A549 (cell line): ENCODE measurements at regions not wholly inside any gene's neighbourhood (a gene's known extent, or its start where the extent isn't known, plus 50 kb on each side); places are given as distances from the start of the nearest gene placed in this dataset.

ENCODE experiments used
- CBX2 ChIP-seq: fragments of 200-600 bp; sonication (generic); IDR thresholded peaks from 2 replicates; pipeline ENCODE4 v1.6.1; 2016; ENCODE audit warnings: low read depth, mild to moderate bottlenecking, borderline replicate concordance
- CBX8 ChIP-seq: fragments of 200-600 bp; sonication (generic); IDR thresholded peaks from 2 replicates; pipeline ENCODE4 v1.6.1; 2016
- CHD4 ChIP-seq: fragments of 200-600 bp; sonication (generic); IDR thresholded peaks from 2 replicates; pipeline ENCODE4 v1.6.1; 2016; ENCODE audit warnings: antibody characterized with exemption, mild to moderate bottlenecking, borderline replicate concordance
- GATA3 ChIP-seq: IDR thresholded peaks from 2 replicates; pipeline ENCODE4 v1.6.1; 2012; ENCODE audit warnings: borderline replicate concordance
- HMGXB4 ChIP-seq: fragments of 250-450 bp; sonication (Bioruptor Pico); IDR thresholded peaks from 2 replicates; pipeline ENCODE4 v1.5.0; 2021; ENCODE audit warnings: mild to moderate bottlenecking, moderate library complexity, borderline replicate concordance
- MAFK ChIP-seq: fragments of 450-650 bp; IDR thresholded peaks from 2 replicates; pipeline ENCODE4 v1.6.1; 2014; ENCODE audit not compliant: partially characterized antibody
- POLR2A ChIP-seq: IDR thresholded peaks from 2 replicates; pipeline ENCODE4 v1.6.1; 2012; ENCODE audit warnings: mild to moderate bottlenecking, low read length
- RARB ChIP-seq: fragments of 250-450 bp; sonication (Bioruptor Pico); IDR thresholded peaks from 2 replicates; pipeline ENCODE4 v1.8.0; 2021; ENCODE audit warnings: mild to moderate bottlenecking, moderate library complexity
- SMC3 ChIP-seq: fragments of >200 bp; sonication (Bioruptor Twin); formaldehyde crosslinking; IDR thresholded peaks from 3 replicates; pipeline ENCODE4 v1.6.1; 2018; ENCODE audit warnings: inconsistent platforms
- TP53 ChIP-seq: fragments of 250-450 bp; sonication (Bioruptor Pico); IDR thresholded peaks from 2 replicates; pipeline ENCODE4 v1.5.0; 2021; ENCODE audit warnings: mild to moderate bottlenecking, moderate library complexity
- TF ChIP-seq, protein P1 (sequence below): IDR thresholded peaks from 2 replicates; pipeline ENCODE4 v1.6.1; 2012; ENCODE audit warnings: low read depth, borderline replicate concordance
- TF ChIP-seq, protein P2 (sequence below): fragments of >200 bp; sonication (Bioruptor Twin); formaldehyde crosslinking; IDR thresholded peaks from 3 replicates; pipeline ENCODE4 v1.5.1; 2016
- TF ChIP-seq, protein P3 (sequence below): IDR thresholded peaks from 2 replicates; pipeline ENCODE4 v1.6.1; 2012

- no peak for TF ChIP-seq SMC3
- TF ChIP-seq MAFK, result no peak
- TF ChIP-seq CBX2, result no peak
- TF ChIP-seq HMGXB4 (CRISPR knock-in tag), result no peak
- TF ChIP-seq, protein P1, sequence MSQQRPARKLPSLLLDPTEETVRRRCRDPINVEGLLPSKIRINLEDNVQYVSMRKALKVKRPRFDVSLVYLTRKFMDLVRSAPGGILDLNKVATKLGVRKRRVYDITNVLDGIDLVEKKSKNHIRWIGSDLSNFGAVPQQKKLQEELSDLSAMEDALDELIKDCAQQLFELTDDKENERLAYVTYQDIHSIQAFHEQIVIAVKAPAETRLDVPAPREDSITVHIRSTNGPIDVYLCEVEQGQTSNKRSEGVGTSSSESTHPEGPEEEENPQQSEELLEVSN, result no peak
- TF ChIP-seq, protein P2, sequence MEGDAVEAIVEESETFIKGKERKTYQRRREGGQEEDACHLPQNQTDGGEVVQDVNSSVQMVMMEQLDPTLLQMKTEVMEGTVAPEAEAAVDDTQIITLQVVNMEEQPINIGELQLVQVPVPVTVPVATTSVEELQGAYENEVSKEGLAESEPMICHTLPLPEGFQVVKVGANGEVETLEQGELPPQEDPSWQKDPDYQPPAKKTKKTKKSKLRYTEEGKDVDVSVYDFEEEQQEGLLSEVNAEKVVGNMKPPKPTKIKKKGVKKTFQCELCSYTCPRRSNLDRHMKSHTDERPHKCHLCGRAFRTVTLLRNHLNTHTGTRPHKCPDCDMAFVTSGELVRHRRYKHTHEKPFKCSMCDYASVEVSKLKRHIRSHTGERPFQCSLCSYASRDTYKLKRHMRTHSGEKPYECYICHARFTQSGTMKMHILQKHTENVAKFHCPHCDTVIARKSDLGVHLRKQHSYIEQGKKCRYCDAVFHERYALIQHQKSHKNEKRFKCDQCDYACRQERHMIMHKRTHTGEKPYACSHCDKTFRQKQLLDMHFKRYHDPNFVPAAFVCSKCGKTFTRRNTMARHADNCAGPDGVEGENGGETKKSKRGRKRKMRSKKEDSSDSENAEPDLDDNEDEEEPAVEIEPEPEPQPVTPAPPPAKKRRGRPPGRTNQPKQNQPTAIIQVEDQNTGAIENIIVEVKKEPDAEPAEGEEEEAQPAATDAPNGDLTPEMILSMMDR, result no peak
- TF ChIP-seq POLR2A, result no peak
- TF ChIP-seq, protein P3, sequence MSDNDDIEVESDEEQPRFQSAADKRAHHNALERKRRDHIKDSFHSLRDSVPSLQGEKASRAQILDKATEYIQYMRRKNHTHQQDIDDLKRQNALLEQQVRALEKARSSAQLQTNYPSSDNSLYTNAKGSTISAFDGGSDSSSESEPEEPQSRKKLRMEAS, result no peak
- no peak for TF ChIP-seq TP53 (CRISPR knock-in tag)
- TF ChIP-seq CHD4, result no peak
- no peak for TF ChIP-seq GATA3
- TF ChIP-seq CBX8, result no peak
- no peak for TF ChIP-seq RARB
Observed at GRCh38 chr20:21867811-21868210, 162.3 kb downstream of the PAX1 start.
